ENCODE measurements at regions not wholly inside any gene's neighbourhood (a gene's known extent, or its start where the extent isn't known, plus 50 kb on each side); places are given as distances from the start of the nearest gene placed in this dataset.

- Mint-ChIP-seq H3K27ac (ENCODE audit: unreplicated experiment) (no peak overlapping the region), H3K4me1 (ENCODE audit: unreplicated experiment) (no peaks in the 10 kb centered on the region), H3K27me3 (ENCODE audit: unreplicated experiment) (no peaks in the 10 kb centered on the region), H3K9me3 (ENCODE audit: unreplicated experiment) (peaks cover 39% of the 10 kb centered on the region), H3K36me3 (ENCODE audit: unreplicated experiment) (no peaks in the 10 kb centered on the region), H3K4me3 (ENCODE audit: unreplicated experiment) (no peak overlapping the region)
- no peak for DNase-seq (ENCODE audit: extremely low spot score, unreplicated experiment)
- TF ChIP-seq, protein P1, sequence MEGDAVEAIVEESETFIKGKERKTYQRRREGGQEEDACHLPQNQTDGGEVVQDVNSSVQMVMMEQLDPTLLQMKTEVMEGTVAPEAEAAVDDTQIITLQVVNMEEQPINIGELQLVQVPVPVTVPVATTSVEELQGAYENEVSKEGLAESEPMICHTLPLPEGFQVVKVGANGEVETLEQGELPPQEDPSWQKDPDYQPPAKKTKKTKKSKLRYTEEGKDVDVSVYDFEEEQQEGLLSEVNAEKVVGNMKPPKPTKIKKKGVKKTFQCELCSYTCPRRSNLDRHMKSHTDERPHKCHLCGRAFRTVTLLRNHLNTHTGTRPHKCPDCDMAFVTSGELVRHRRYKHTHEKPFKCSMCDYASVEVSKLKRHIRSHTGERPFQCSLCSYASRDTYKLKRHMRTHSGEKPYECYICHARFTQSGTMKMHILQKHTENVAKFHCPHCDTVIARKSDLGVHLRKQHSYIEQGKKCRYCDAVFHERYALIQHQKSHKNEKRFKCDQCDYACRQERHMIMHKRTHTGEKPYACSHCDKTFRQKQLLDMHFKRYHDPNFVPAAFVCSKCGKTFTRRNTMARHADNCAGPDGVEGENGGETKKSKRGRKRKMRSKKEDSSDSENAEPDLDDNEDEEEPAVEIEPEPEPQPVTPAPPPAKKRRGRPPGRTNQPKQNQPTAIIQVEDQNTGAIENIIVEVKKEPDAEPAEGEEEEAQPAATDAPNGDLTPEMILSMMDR (IDR thresholded peaks at IDR 0.05) = no peak
These were observed 186.3 kb upstream of the ADCY2 start for GRCh38 chr5:7209658-7210057.

DNA sequence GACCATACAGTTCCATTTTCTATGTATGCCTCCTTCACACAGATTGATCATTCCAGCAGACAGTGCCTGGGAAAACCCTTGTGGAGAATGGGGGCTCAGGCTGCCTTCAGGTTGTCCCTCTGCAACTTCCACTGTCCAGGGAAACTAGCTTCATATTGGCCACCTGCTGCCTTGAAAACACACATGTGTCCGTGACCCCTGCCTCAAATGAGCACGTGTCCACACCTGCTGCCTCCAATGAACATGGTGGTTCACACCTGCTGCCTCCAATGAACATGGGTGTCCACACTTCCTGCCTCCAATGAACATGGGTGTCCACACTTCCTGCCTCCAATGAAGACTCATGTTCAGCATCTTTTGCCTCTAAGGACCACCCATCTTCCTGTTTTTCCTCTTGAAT is 185.4 kb upstream of the ADCY2 start:
- no peak for DNase-seq (ENCODE audit: extremely low spot score, unreplicated experiment)
- Mint-ChIP-seq H3K27ac (ENCODE audit: unreplicated experiment) (no peak overlapping the region), H3K4me1 (ENCODE audit: unreplicated experiment) (no peaks in the 10 kb centered on the region), H3K27me3 (ENCODE audit: unreplicated experiment) (no peaks in the 10 kb centered on the region), H3K9me3 (ENCODE audit: unreplicated experiment) (peaks cover 33% of the 10 kb centered on the region), H3K4me3 (ENCODE audit: unreplicated experiment) (no peak overlapping the region), H3K36me3 (ENCODE audit: unreplicated experiment) (no peaks in the 10 kb centered on the region)
- TF ChIP-seq, protein P1 (IDR thresholded peaks at IDR 0.05) = no peak

- H3K27ac Mint-ChIP-seq (ENCODE audit: unreplicated experiment) = no peak overlapping the region
- no peaks in the 10 kb centered on the region for H3K36me3 Mint-ChIP-seq (ENCODE audit: unreplicated experiment)
- H3K4me1 Mint-ChIP-seq (ENCODE audit: unreplicated experiment) = no peaks in the 10 kb centered on the region
- no peaks in the 10 kb centered on the region for H3K27me3 Mint-ChIP-seq (ENCODE audit: unreplicated experiment)
- H3K9me3 Mint-ChIP-seq (ENCODE audit: unreplicated experiment) = peaks cover 26% of the 10 kb centered on the region
- DNase-seq (ENCODE audit: extremely low spot score, unreplicated experiment) = no peak
- TF ChIP-seq, protein P1 (IDR thresholded peaks at IDR 0.05) = no peak
- H3K4me3 Mint-ChIP-seq (ENCODE audit: unreplicated experiment) = no peak overlapping the region
These were observed 182.4 kb upstream of the ADCY2 start for GRCh38 chr5:7213525-7213924.

DNA sequence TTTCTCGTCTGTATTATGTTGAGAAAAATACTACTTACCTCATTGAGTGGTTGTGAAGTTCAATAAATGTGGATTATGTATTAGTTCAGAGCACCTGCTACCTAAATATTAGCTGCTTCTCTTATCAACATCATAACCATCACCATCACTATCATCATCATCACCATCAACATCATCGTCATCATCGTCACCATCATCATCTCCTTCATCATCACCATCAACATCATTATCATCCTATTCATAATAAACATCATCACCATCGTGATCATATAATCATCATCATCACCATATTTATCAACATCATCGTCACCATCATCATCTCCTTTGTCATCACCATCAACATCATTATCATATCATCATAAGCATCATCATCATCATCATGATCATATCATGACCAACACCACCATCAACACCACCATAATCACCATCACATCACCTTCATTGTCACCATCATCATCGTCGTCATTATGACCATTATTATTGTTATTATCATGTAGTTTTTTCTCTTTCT is 181.0 kb upstream of the ADCY2 start:
- Mint-ChIP-seq H3K4me3 (ENCODE audit: unreplicated experiment) (no peak overlapping the region), H3K27me3 (ENCODE audit: unreplicated experiment) (no peaks in the 10 kb centered on the region), H3K27ac (ENCODE audit: unreplicated experiment) (no peak overlapping the region), H3K36me3 (ENCODE audit: unreplicated experiment) (no peaks in the 10 kb centered on the region), H3K9me3 (ENCODE audit: unreplicated experiment) (peaks cover 20% of the 10 kb centered on the region), H3K4me1 (ENCODE audit: unreplicated experiment) (no peaks in the 10 kb centered on the region)
- TF ChIP-seq, protein P1 (IDR thresholded peaks at IDR 0.05) = no peak
- DNase-seq (ENCODE audit: extremely low spot score, unreplicated experiment) = no peak

GRCh38 chr5:7218141-7218540 is 177.8 kb upstream of the ADCY2 start:
- H3K4me1 Mint-ChIP-seq (ENCODE audit: unreplicated experiment) = no peaks in the 10 kb centered on the region
- no peaks in the 10 kb centered on the region for H3K36me3 Mint-ChIP-seq (ENCODE audit: unreplicated experiment)
- no peak overlapping the region for H3K4me3 Mint-ChIP-seq (ENCODE audit: unreplicated experiment)
- TF ChIP-seq, protein P1 (IDR thresholded peaks at IDR 0.05) = no peak
- DNase-seq (ENCODE audit: extremely low spot score, unreplicated experiment) = no peak
- H3K27me3 Mint-ChIP-seq (ENCODE audit: unreplicated experiment) = no peaks in the 10 kb centered on the region
- no peak overlapping the region for H3K27ac Mint-ChIP-seq (ENCODE audit: unreplicated experiment)
- peaks cover 14% of the 10 kb centered on the region for H3K9me3 Mint-ChIP-seq (ENCODE audit: unreplicated experiment)
